Uterus (tissue), 2 donors: ENCODE measurements at regions not wholly inside any gene's neighbourhood (a gene's known extent, or its start where the extent isn't known, plus 50 kb on each side); places are given as distances from the start of the nearest gene placed in this dataset.

ENCODE experiments used
- POLR2A ChIP-seq, 2 donors: fragments of 450-650 bp; IDR thresholded peaks; one replicate each; pipeline ENCODE4 v1.6.1; 2016; ENCODE audit warnings: antibody characterized with exemption in 2 of 2, mild to moderate bottlenecking in 1 of 2, moderate library complexity in 1 of 2
- TF ChIP-seq, protein P1 (sequence below), 4 experiments: fragments of 200-600 bp in 2 of 4; fragments of 450-650 bp in 2 of 4; sonication (generic) in 2 of 4; IDR thresholded peaks; one replicate each; pipeline ENCODE4 v1.5.1; 2016 to 2019; ENCODE audit warnings: antibody characterized with exemption in 4 of 4, mild to moderate bottlenecking in 2 of 4, moderate library complexity in 1 of 4

DNA sequence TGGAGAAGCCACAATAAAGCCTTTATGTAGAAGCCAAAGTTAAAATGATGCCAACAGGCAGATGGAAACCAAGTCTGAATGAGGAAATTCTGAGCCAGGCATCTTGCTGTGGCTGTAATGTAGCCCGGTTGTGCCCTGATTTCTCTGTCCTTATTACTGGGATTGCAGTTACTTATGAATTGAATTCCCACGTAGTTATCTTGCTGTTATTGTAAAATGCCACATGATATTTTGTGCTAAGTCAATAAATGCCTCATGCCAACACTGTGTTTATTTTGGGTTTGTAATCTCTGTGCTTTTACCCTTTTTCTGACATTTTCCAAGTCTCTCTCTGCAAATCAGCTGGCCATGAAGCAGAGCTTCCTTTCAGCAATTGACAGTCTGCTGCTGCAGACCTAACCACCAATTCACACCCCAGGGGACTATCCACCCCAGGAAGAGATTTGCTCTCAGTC is 486.1 kb upstream of the GOLIM4 start:
- no peak for TF ChIP-seq POLR2A (IDR thresholded peaks at IDR 0.05)
- TF ChIP-seq, protein P1, sequence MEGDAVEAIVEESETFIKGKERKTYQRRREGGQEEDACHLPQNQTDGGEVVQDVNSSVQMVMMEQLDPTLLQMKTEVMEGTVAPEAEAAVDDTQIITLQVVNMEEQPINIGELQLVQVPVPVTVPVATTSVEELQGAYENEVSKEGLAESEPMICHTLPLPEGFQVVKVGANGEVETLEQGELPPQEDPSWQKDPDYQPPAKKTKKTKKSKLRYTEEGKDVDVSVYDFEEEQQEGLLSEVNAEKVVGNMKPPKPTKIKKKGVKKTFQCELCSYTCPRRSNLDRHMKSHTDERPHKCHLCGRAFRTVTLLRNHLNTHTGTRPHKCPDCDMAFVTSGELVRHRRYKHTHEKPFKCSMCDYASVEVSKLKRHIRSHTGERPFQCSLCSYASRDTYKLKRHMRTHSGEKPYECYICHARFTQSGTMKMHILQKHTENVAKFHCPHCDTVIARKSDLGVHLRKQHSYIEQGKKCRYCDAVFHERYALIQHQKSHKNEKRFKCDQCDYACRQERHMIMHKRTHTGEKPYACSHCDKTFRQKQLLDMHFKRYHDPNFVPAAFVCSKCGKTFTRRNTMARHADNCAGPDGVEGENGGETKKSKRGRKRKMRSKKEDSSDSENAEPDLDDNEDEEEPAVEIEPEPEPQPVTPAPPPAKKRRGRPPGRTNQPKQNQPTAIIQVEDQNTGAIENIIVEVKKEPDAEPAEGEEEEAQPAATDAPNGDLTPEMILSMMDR (IDR thresholded peaks at IDR 0.05), result no peak
